ENCODE measurements at regions not wholly inside any gene's neighbourhood (a gene's known extent, or its start where the extent isn't known, plus 50 kb on each side); places are given as distances from the start of the nearest gene placed in this dataset.

- no peak for TF ChIP-seq POLR2AphosphoS5 (IDR thresholded peaks at IDR 0.05)
- TF ChIP-seq CTCF (IDR thresholded peaks at IDR 0.05) = no peak
- no peak for TF ChIP-seq POLR2A (IDR thresholded peaks at IDR 0.05)
- no peak for TF ChIP-seq EP300 (IDR thresholded peaks at IDR 0.05)
Measured at GRCh38 chrY:21028506-21028905, 272.6 kb downstream of the RPS4Y2 start.
